HG02852 (cell line): ENCODE measurements at regions not wholly inside any gene's neighbourhood (a gene's known extent, or its start where the extent isn't known, plus 50 kb on each side); places are given as distances from the start of the nearest gene placed in this dataset.
"Not testable (repeated sequence)": the region's sequence is repeated elsewhere in the genome, so short reads cannot be mapped to it uniquely, and the experiment has no call there.

Experiments used
- ATAC-seq: cut with Tn5 transposase; IDR thresholded peaks from one replicate; pipeline ENCODE4 v1.9.1; 2021; ENCODE audit warnings: mild to moderate bottlenecking, moderate library complexity; ENCODE audit not compliant: unreplicated experiment

DNA sequence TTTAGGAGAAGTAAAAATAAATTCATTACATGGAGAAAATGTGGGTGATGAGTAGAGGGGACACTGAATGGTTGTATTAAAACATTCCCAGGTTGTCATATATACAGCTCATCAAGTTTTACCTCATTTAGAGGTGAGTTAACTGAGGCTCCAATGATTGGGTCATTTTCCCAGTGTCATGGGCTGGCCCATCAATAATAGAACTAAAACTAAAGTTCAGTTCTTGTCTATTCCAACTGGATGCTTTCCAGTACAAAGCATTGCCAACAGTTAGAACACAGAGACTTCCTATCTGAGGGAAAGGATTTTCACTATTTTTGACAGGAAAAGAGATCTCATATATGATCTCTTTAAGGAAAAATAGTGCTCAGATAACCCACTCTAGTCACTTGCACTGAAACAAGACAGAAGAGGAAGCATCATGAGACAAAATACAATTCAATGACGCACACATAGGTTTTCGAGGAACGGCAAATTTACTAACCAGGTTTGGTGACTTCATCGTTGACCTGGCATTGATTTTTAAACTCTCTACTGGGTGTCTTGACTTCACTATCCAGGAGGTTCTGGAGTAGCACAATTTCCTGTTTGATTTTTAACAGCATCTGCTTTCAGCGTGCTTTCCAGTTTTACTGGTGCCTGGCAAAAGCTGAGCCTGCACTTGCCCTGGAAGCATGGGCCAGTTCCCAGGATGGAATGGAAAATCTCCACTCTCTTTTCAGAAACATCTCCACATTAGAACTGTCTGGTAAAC, 195.5 kb upstream of the FBXL4 start:
- ATAC-seq: no peak

- not testable (repeated sequence) for ATAC-seq
Observed at GRCh38 chr6:99141906-99142305, 194.2 kb upstream of the FBXL4 start.

DNA sequence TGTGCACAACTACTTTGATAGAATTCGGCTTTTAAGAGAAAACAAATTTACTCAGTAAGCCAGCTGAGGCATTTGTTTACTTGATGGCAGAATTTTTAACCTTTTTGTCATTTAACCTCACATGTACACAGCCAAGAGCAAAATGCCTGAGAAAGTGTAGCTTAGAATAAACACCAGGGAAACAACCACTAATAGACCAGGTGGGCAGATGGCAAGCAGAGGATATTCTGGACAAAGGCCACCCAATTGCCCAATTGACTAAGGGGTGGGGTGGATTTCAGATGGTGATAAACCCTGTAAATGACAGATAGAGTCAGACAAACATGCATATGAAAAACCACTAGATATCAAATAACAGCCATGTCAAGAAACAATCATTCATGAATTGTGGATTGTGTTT, 190.7 kb upstream of the FBXL4 start:
- ATAC-seq: no peak

GRCh38 chr6:99137314-99137713, 189.6 kb upstream of the FBXL4 start:
- ATAC-seq: no peak

GRCh38 chr6:99136488-99136887, 188.7 kb upstream of the FBXL4 start:
- no peak for ATAC-seq

GRCh38 chr6:99132026-99132635, 184.4 kb upstream of the FBXL4 start:
- no peak for ATAC-seq

- no peak for ATAC-seq
Observed at GRCh38 chr6:99130897-99131873, 183.4 kb upstream of the FBXL4 start.

DNA sequence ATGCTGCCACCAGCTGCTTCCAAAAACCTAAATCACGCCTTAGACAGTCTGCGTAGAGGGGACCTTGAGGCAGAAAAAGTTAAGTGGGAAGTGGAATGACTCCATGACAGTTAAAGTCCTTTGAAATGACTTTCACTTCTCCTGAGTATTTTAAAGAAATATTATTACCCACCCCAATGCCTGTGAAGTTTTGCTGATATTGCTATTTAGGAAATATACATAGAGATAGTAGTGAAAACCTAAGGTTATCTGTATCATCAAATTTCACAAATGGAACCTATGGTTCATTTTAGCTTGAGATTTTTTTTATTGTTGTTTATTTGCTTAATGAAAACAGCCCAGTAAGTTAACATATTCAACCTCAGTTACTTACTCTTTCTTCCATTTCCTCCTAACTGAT, 182.1 kb upstream of the FBXL4 start:
- no peak for ATAC-seq

GRCh38 chr6:99121748-99122147, 174.0 kb upstream of the FBXL4 start:
- ATAC-seq: no peak

DNA sequence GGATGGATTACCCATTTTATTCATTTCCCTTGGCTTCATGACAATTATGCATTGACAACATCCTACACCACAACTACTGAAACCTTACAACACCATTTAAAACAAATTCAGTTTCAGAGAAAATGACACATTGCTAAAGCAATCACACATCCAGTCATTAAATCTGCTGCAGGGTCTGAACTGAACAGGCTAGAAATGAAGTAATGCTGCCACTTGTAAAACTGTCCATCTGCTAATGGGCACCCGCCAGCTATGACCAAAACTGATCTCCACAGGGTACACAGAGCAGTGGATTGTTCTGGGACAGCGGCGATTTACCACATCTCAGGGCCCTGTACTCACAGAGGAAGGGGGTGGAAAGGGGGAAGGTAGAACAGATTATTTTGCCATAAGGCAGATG, 172.9 kb upstream of the FBXL4 start:
- no peak for ATAC-seq

- peak; percentile 76 for ATAC-seq
Observed at GRCh38 chr6:99119109-99120031, 171.6 kb upstream of the FBXL4 start.

DNA sequence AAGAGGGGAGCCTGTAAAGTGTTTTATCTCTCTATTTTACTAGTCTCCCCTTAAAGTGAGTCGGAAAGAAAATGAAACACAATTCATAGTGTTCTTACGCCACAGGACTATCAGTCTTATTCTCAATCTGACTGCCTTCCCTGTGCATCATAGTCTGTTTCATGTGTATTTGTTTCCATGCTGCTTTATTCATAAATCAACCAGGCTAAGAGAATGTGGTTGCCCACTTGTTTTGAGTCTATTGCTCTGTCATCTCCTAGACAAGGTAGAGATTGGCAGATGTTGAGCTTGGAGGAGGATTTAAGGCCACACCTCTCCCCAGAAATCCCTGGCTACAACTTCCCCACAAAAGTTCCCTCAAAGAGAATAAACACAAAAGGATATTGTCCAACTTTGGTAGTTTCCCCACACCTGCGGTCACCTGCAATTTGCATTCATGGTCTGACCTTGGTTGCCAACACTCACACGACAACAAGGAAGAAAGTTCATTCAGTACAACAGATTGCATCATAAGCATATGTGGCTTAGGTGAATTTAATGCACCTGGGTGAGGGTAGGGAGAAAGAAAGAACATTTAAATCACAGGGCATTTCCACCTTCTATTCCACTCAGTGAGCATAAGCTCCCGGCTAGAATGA, 167.1 kb upstream of the FBXL4 start:
- ATAC-seq: no peak

DNA sequence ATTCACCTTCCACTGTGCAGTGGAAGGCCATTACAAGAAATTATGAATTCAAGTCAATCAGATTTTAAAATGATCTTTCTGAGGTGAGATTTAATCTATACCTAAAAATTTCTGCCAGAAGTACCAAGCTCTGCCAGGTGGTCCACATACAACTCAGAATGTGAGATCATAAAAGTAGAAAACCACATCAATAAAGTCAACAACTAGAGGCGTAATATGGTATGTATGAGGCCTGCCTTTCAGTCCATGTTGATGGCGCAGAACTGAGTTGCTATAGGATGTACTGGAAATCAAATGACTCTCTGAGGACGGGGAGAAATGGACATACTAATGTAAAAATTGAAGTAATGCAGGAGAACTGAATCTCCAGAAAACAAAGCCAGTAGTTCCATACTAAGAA, 163.8 kb upstream of the FBXL4 start:
- no peak for ATAC-seq

DNA sequence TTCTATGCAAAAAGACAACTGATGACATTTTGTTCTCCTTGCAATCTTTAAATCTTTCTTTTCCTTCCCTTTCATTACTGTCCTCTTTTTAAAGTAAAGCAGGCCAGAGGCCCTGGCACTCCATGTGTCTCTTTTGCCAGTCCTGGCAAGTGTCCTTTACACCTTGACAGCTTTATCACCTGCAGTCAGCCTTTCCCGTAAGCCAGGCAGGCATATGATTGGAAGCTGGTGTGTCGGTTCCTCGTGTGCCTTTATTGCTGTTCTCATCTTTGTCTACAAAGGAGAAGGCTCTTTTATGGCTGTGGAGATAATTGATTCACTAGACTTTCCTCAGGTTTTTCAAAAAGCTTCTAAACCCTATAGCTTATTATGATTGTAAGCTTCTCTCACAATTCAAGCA, 162.3 kb upstream of the FBXL4 start:
- no peak for ATAC-seq

- ATAC-seq: no peak
Observed at GRCh38 chr6:99104218-99104617, 156.5 kb upstream of the FBXL4 start.

DNA sequence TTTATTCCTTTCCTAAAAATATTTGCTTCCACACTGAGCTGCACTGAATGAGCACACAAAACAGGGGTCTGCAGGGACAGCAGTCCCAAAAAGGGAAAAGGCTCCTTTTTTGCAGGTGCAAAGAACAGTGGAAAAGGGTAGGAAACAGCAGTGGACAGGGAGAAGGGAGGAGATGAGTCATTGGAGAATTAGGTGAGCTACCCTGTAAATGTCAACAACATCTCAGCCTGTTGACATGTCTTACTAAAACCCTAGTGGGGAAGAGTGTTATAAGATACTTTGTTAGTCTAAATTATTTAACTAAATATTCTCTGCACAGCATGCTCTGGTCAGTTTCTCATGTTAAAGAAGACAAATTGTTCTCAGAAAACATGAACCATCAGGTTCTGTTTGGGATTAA, 151.5 kb upstream of the FBXL4 start:
- no peak for ATAC-seq

DNA sequence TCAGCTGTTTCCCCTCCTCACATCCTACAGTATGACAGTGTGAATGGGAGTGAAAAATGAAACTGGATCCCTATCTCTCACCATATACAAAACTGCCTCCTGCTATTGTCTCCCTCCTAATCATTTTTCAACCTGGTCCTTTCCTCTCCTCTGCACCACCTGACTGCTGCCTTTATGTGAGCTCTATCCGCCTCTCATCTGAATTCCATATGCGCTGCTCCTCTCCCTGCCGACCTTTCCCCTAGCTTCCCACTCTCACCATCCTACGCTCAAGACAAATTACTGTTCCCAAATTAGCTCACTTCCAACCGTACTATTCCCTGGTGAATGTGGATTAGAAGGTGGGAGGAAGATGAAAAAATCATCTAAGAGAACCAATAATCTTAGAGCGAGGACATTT, 148.4 kb upstream of the FBXL4 start:
- no peak for ATAC-seq

GRCh38 chr6:99093456-99094190, 145.9 kb upstream of the FBXL4 start:
- ATAC-seq: no peak

- ATAC-seq: peak; percentile 26
Observed at GRCh38 chr6:99092461-99092860, 144.7 kb upstream of the FBXL4 start.
